HL-60 (cell line): ENCODE measurements at regions not wholly inside any gene's neighbourhood (a gene's known extent, or its start where the extent isn't known, plus 50 kb on each side); places are given as distances from the start of the nearest gene placed in this dataset.

Experiments used
- DNase-seq, 2 experiments: peaks; one replicate each; pipeline ENCODE4 v3.0.0-alpha.2; 2010 to 2020; ENCODE audit warnings: low read depth in 1 of 2, low spot score in 1 of 2
- H3K27ac ChIP-seq: fragments of 250-450 bp; sonication (Bioruptor Pico); replicated peaks from 2 replicates; pipeline ENCODE4 v1.5.1; 2020; ENCODE audit warnings: mild to moderate bottlenecking, moderate library complexity
- H3K27me3 ChIP-seq: fragments of 250-450 bp; sonication (Bioruptor Pico); 2 replicates; pipeline ENCODE4 v1.5.1; 2021; ENCODE audit warnings: mild to moderate bottlenecking, moderate library complexity; ENCODE audit not compliant: insufficient read depth, poor library complexity, severe bottlenecking
- H3K4me3 ChIP-seq: replicated peaks from 2 replicates; pipeline ENCODE4 v1.5.1; 2011; ENCODE audit warnings: mild to moderate bottlenecking, control low read depth, low read length; ENCODE audit not compliant: insufficient read depth
- CTCF ChIP-seq: IDR thresholded peaks from one replicate; pipeline ENCODE4 v1.5.1; 2011; ENCODE audit warnings: low read length, control low read depth, inconsistent platforms; ENCODE audit not compliant: insufficient read depth
- GABPA ChIP-seq: IDR thresholded peaks from 2 replicates; pipeline ENCODE4 v1.6.1; 2012; ENCODE audit warnings: low read depth
- POLR2AphosphoS5 ChIP-seq: IDR thresholded peaks from 2 replicates; pipeline ENCODE4 v1.6.1; 2012; ENCODE audit warnings: low read depth
- REST ChIP-seq: IDR thresholded peaks from 2 replicates; pipeline ENCODE4 v1.6.1; 2012; ENCODE audit warnings: low read depth; ENCODE audit not compliant: insufficient replicate concordance
- SPI1 ChIP-seq: IDR thresholded peaks from 2 replicates; pipeline ENCODE4 v1.6.1; 2012; ENCODE audit warnings: low read depth, mild to moderate bottlenecking, borderline replicate concordance

GRCh38 chr5:3372289-3372688 lies 223.3 kb upstream of the IRX1 start:
- DNase-seq: no peak
- no peak overlapping the region for H3K27ac ChIP-seq
- TF ChIP-seq GABPA (no peak), POLR2AphosphoS5 (no peak), SPI1 (no peak), REST (no peak), CTCF (no peak)
- H3K4me3 ChIP-seq: no peak overlapping the region
- no peaks in the 10 kb centered on the region for H3K27me3 ChIP-seq

- H3K27me3 ChIP-seq: no peaks in the 10 kb centered on the region
- H3K4me3 ChIP-seq: no peak overlapping the region
- TF ChIP-seq SPI1 (no peak), REST (no peak), GABPA (no peak), CTCF (no peak), POLR2AphosphoS5 (no peak)
- no peak for DNase-seq
- no peak overlapping the region for H3K27ac ChIP-seq
Observed at GRCh38 chr5:3365501-3366215, 230.0 kb upstream of the IRX1 start.

GRCh38 chr5:3364941-3365340 lies 230.7 kb upstream of the IRX1 start:
- no peak overlapping the region for H3K27ac ChIP-seq
- no peak overlapping the region for H3K4me3 ChIP-seq
- no peak for DNase-seq
- H3K27me3 ChIP-seq: no peaks in the 10 kb centered on the region
- no peak for TF ChIP-seq POLR2AphosphoS5
- no peak for TF ChIP-seq GABPA
- no peak for TF ChIP-seq REST
- TF ChIP-seq CTCF: no peak
- TF ChIP-seq SPI1: no peak
